AG09309 (cell line): ENCODE measurements at regions not wholly inside any gene's neighbourhood (a gene's known extent, or its start where the extent isn't known, plus 50 kb on each side); places are given as distances from the start of the nearest gene placed in this dataset.

Experiments used
- DNase-seq: peaks from one replicate; pipeline ENCODE4 v3.0.0-alpha.2; 2010; ENCODE audit warnings: low read depth
- H3K4me3 ChIP-seq: 2 replicates; pipeline ENCODE4 v1.5.1; 2011; ENCODE audit warnings: mild to moderate bottlenecking, low read depth, low read length, moderate library complexity; ENCODE audit not compliant: control insufficient read depth
- TF ChIP-seq, protein P1 (sequence below): IDR thresholded peaks from 2 replicates; pipeline ENCODE4 v1.5.1; 2011; ENCODE audit warnings: mild to moderate bottlenecking, low read depth, low read length, inconsistent platforms; ENCODE audit not compliant: insufficient read depth, control insufficient read depth; ENCODE audit errors: missing control alignments

DNA sequence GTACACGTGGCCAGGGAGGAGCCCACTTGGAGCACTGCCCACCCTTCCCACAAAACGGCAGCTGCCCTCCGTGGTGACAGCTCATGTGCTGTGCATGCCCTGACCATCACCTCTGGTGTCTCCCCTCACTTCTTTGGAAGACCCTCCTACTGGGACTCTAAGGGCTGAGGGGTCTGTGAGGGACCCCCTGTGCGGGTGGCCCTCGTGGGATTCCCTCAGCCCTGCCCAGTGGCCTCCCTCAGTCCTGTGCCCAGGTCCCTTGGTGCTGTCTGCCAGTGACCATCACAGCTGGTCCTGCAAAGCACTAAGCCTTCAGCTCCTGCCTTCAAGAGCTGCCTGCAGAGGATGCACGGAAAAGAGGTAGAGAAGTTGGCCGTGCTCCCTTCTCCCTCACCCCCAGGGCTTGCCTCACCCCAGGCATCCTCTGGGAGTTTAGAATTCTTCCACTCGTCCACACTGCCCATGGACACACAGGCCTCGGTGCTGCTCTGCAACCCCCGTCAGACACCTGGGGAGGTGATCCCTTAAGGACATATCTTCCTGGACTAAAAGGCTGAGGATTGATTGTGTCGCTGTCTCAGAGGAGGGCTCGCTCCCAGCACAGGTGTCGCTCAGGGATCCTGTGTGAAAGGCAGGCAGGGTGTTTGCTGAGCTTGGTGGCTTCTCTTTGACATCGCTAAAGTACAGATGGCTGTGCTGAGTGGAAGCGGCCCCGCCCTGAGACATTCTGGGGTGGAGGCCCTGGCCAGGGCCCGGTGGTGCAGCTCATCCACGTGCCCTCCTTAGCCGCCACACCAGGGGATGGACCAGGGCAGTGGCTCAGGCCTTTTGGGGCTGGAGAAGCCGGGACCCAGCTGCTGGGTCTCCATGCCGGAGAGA, 119.5 kb upstream of the FRMD1 start:
- TF ChIP-seq, protein P1, sequence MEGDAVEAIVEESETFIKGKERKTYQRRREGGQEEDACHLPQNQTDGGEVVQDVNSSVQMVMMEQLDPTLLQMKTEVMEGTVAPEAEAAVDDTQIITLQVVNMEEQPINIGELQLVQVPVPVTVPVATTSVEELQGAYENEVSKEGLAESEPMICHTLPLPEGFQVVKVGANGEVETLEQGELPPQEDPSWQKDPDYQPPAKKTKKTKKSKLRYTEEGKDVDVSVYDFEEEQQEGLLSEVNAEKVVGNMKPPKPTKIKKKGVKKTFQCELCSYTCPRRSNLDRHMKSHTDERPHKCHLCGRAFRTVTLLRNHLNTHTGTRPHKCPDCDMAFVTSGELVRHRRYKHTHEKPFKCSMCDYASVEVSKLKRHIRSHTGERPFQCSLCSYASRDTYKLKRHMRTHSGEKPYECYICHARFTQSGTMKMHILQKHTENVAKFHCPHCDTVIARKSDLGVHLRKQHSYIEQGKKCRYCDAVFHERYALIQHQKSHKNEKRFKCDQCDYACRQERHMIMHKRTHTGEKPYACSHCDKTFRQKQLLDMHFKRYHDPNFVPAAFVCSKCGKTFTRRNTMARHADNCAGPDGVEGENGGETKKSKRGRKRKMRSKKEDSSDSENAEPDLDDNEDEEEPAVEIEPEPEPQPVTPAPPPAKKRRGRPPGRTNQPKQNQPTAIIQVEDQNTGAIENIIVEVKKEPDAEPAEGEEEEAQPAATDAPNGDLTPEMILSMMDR, result no peak
- no peak for DNase-seq
- H3K4me3 ChIP-seq, result no peak overlapping the region

DNA sequence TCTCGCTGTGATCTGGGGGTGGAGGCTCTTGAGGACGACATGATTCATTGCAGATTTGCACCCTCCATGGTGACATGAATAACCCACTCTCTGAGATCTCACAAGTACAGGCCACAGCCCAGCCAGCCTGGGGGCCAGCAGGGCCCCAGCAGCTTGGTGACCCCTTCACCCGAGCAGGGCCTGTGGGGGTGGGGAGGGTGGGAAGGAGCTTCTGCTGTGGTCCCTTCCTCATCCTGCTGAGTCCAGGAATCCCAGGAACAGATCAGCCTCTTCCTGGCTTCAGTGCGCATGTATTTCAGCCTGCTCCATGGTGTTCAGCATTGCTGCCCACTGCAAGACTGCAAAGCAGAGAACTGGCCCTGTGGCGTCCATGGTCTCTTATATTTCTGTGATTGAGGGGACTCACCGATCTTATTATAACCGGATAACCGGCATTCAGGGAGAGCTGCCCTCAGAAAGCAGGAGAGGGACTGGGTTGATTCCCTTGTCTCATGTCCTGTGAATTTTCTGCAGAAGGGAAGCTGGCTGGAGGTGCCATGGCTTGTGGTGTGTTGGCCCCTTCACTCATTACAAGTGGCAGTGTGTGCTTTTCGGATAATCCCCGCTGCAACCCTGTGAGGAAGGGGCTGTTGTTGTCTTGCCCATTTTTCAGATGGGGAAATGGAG, 118.8 kb upstream of the FRMD1 start:
- TF ChIP-seq, protein P1, result no peak
- no peak for DNase-seq

DNA sequence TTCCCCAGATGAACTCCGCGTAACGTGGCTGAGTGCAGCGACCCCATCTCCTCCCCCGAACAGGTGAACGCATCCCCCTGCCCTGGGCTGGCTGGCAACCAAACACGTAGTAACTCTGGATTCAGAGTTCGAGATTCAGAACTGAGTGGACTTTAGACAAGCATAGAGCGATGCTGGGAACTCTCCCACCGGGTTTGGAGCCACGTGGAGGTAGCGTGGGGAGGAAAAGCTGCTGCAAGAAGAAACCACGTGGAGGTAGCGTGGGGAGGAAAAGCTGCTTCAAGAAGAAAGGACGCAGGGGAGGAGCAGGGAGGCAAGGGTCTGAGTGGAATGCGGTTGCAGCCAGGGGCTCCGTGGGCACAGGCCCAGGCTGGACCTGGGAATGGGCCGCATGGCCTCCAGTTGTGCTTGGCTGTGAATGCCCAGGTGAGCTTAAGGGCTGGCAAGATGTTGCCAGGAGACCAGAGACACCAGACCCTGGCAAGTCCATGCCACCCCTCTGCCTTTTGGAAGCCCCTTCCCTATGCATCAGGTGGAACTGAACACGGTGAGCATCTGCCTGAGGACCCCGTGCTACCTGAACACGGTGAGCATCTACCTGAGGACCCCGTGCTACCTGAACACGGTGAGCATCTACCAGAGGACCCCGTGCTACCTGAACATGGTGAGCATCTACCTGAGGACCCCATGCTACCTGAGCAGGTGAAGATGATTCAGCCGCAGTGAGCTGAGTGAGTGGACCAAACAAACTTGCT, 118.0 kb upstream of the FRMD1 start:
- no peak overlapping the region for H3K4me3 ChIP-seq
- TF ChIP-seq, protein P1, result no peak
- no peak for DNase-seq

More for the DNA sequence above, 118.8 kb upstream of the FRMD1 start:
- no peak overlapping the region for H3K4me3 ChIP-seq

DNA sequence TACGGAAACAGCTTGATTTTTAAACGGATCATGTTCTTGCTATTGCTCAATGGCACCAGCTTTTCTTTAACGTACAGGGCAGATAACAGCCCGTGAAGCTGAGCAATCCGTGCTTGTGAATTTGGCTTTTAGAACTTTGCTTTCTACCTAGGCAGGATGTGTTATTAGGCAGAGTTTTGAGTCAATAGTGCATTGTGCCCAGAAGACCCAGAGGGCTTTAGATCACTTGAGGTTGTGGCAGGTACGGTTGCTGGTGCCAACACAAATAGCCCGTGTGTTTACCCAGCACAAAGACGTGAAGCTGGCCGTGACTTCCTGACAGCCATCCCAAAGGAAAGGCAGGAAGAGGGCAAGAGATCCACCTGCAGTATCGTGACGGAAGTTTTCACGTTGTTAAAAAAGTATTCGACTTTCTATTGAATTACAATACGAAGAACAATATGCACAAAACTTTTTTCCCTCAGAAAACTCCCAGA, 117.4 kb upstream of the FRMD1 start:
- DNase-seq, result no peak
- TF ChIP-seq, protein P1, result no peak
- H3K4me3 ChIP-seq, result no peak overlapping the region

DNA sequence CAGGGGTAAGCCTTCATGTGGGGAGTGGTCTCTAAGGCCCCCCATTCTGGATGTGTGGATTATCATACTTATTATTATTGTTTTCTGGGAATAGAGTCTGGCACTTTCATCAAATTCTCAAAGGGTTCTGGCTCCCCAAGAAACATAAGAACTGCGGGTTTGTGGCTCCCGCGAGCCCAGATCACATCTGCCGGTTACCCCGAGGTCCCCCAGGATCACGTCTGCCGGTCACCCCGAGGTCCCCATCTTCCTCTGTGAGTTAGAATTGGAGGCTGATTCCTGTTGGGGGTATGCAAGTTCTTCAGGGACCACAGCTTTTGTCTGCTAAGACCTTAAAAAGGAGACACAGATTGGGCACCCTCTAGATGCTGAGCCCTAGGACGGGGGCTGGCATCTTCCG, 116.7 kb upstream of the FRMD1 start:
- H3K4me3 ChIP-seq, result no peak overlapping the region
- TF ChIP-seq, protein P1, result no peak
- no peak for DNase-seq
